ENCODE measurements at regions not wholly inside any gene's neighbourhood (a gene's known extent, or its start where the extent isn't known, plus 50 kb on each side); places are given as distances from the start of the nearest gene placed in this dataset.

GRCh38 chr3:59580499-59580898, 530.7 kb upstream of the CFAP20DC start:
- no peak for TF ChIP-seq POLR2A (IDR thresholded peaks at IDR 0.05)
- TF ChIP-seq CTCF (IDR thresholded peaks at IDR 0.05): no peak
